ENCODE measurements at regions not wholly inside any gene's neighbourhood (a gene's known extent, or its start where the extent isn't known, plus 50 kb on each side); places are given as distances from the start of the nearest gene placed in this dataset.

- no peak for TF ChIP-seq CTCF (IDR thresholded peaks at IDR 0.05)
- DNase-seq: no peak
- no peak overlapping the region for H3K4me3 Mint-ChIP-seq
- POLR2A ChIA-PET: no interaction called here
- ATAC-seq (ENCODE audit: low read depth): no peak
- H3K27me3 Mint-ChIP-seq: no peaks in the 10 kb centered on the region
- H3K27ac Mint-ChIP-seq: no peak overlapping the region
- no peaks in the 10 kb centered on the region for H3K36me3 Mint-ChIP-seq (ENCODE audit: low read depth)
- intact Hi-C loops (cut with micrococcal nuclease): no loop called here
- H3K4me1 Mint-ChIP-seq: no peaks in the 10 kb centered on the region
- CTCF ChIA-PET: no interaction called here
- no peaks in the 10 kb centered on the region for H3K9me3 Mint-ChIP-seq
Observed at GRCh38 chr11:92808022-92808421, 161.4 kb upstream of the MTNR1B start.

- Mint-ChIP-seq H3K27ac (no peak overlapping the region), H3K27me3 (no peaks in the 10 kb centered on the region), H3K36me3 (ENCODE audit: low read depth) (no peaks in the 10 kb centered on the region), H3K9me3 (no peaks in the 10 kb centered on the region), H3K4me3 (no peak overlapping the region), H3K4me1 (no peaks in the 10 kb centered on the region)
- CTCF ChIA-PET: no interaction called here
- intact Hi-C loops (cut with micrococcal nuclease): no loop called here
- ATAC-seq (ENCODE audit: low read depth) (no peak), DNase-seq (no peak)
- POLR2A ChIA-PET: no interaction called here
- TF ChIP-seq CTCF (IDR thresholded peaks at IDR 0.05): no peak
Observed at GRCh38 chr11:92810423-92811064, 158.9 kb upstream of the MTNR1B start.

DNA sequence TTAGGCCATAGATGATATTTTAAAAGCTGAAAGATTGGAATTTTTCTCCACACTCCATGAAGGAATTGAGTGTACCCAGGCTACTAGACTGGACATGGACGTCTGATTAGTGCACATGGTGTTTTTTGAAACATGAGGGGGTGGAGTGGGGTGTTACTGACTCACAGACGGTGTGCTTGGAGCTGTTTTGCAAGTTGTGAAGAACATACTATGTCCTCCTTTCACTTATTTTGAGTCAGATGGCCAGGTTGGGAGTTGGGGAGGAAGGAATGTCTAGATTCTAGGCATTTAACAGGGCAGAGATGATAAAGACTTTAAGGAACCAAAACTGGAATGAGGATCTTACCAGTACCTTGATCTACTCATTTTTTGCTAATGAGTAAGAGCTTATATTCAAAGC, 158.1 kb upstream of the MTNR1B start:
- intact Hi-C loops (cut with micrococcal nuclease): no loop called here
- no peak overlapping the region for H3K4me3 Mint-ChIP-seq
- no peak for DNase-seq
- POLR2A ChIA-PET: no interaction called here
- H3K27ac Mint-ChIP-seq: no peak overlapping the region
- CTCF ChIA-PET: no interaction called here
- no peaks in the 10 kb centered on the region for H3K4me1 Mint-ChIP-seq
- no peak for ATAC-seq (ENCODE audit: low read depth)
- H3K9me3 Mint-ChIP-seq: no peaks in the 10 kb centered on the region
- no peaks in the 10 kb centered on the region for H3K36me3 Mint-ChIP-seq (ENCODE audit: low read depth)
- H3K27me3 Mint-ChIP-seq: no peaks in the 10 kb centered on the region
- no peak for TF ChIP-seq CTCF (IDR thresholded peaks at IDR 0.05)

GRCh38 chr11:92812841-92813240, 156.6 kb upstream of the MTNR1B start:
- ATAC-seq (ENCODE audit: low read depth) (no peak), DNase-seq (no peak)
- intact Hi-C loops (cut with micrococcal nuclease): no loop called here
- TF ChIP-seq CTCF (IDR thresholded peaks at IDR 0.05): no peak
- Mint-ChIP-seq H3K27ac (no peak overlapping the region), H3K4me1 (no peaks in the 10 kb centered on the region), H3K27me3 (no peaks in the 10 kb centered on the region), H3K9me3 (no peaks in the 10 kb centered on the region), H3K36me3 (ENCODE audit: low read depth) (no peaks in the 10 kb centered on the region), H3K4me3 (no peak overlapping the region)
- POLR2A ChIA-PET: no interaction called here
- CTCF ChIA-PET: no interaction called here

DNA sequence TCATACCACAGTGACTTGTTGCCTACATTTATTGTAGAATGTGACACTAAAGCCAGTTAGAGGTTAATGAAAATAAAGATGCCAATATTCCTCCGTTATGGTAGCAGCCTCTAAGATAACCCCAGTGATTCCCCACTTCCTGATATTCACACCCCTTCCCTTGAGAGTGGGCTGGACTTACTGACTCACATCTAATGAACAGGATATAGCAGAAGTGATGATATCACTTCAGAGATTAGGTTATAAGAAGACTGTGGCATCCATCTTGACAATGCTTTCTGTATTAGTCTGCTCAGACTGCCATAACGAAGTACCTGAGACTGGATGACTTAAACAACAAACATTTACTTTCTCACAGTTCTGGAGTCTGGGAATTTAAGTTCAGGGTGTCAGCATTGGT, 149.6 kb upstream of the MTNR1B start:
- no peaks in the 10 kb centered on the region for H3K27me3 Mint-ChIP-seq
- no peaks in the 10 kb centered on the region for H3K36me3 Mint-ChIP-seq (ENCODE audit: low read depth)
- ATAC-seq (ENCODE audit: low read depth) (no peak), DNase-seq (no peak)
- H3K27ac Mint-ChIP-seq: no peak overlapping the region
- no peak for TF ChIP-seq CTCF (IDR thresholded peaks at IDR 0.05)
- no peaks in the 10 kb centered on the region for H3K9me3 Mint-ChIP-seq
- no peak overlapping the region for H3K4me3 Mint-ChIP-seq
- ChIA-PET POLR2A (no interaction called here), CTCF (no interaction called here)
- intact Hi-C loops (cut with micrococcal nuclease): no loop called here
- no peaks in the 10 kb centered on the region for H3K4me1 Mint-ChIP-seq

Data from activated B cell treated with CpG ODN at 0.5 μM for 24 hours (primary cell).